NCI-H187 treated with DMSO at 0.1 percent for 48 hours (cell line): ENCODE measurements at regions not wholly inside any gene's neighbourhood (a gene's known extent, or its start where the extent isn't known, plus 50 kb on each side); places are given as distances from the start of the nearest gene placed in this dataset.
"Not testable (repeated sequence)": the region's sequence is repeated elsewhere in the genome, so short reads cannot be mapped to it uniquely, and the experiment has no call there.

Experiments
- DNase-seq: peaks from one replicate; lab custom pipeline; 2025; lab: John Stamatoyannopoulos, UW

GRCh38 chr2:185510060-185510459 is 228.5 kb upstream of the FSIP2 start:
- no peak for DNase-seq

- no peak for DNase-seq
Measured at GRCh38 chr2:185511925-185512324, 226.7 kb upstream of the FSIP2 start.

GRCh38 chr2:185522472-185522871 is 216.1 kb upstream of the FSIP2 start:
- DNase-seq, result no peak

- DNase-seq, result not testable (repeated sequence)
Measured at GRCh38 chr2:185524242-185524641, 214.4 kb upstream of the FSIP2 start.

- no peak for DNase-seq
Measured at GRCh38 chr2:185526161-185526560, 212.4 kb upstream of the FSIP2 start.

- no peak for DNase-seq
Measured at GRCh38 chr2:185531721-185532120, 206.9 kb upstream of the FSIP2 start.

- DNase-seq, result no peak
Measured at GRCh38 chr2:185537689-185538088, 200.9 kb upstream of the FSIP2 start.

GRCh38 chr2:185567196-185567595 is 171.4 kb upstream of the FSIP2 start:
- no peak for DNase-seq

GRCh38 chr2:185567940-185568339 is 170.7 kb upstream of the FSIP2 start:
- no peak for DNase-seq

GRCh38 chr2:185578322-185578721 is 160.3 kb upstream of the FSIP2 start:
- DNase-seq, result no peak

GRCh38 chr2:185583058-185583816 is 155.4 kb upstream of the FSIP2 start:
- no peak for DNase-seq

GRCh38 chr2:185585165-185585564 is 153.4 kb upstream of the FSIP2 start:
- DNase-seq, result not testable (repeated sequence)

GRCh38 chr2:185591276-185591675 is 147.3 kb upstream of the FSIP2 start:
- not testable (repeated sequence) for DNase-seq

- no peak for DNase-seq
Measured at GRCh38 chr2:185607945-185608344, 130.7 kb upstream of the FSIP2 start.

- DNase-seq, result no peak
Measured at GRCh38 chr2:185608799-185609198, 129.8 kb upstream of the FSIP2 start.

- DNase-seq, result no peak
Measured at GRCh38 chr2:185610301-185610700, 128.3 kb upstream of the FSIP2 start.

GRCh38 chr2:185618625-185619024 is 120.0 kb upstream of the FSIP2 start:
- DNase-seq, result no peak

GRCh38 chr2:185625604-185626003 is 113.0 kb upstream of the FSIP2 start:
- no peak for DNase-seq

GRCh38 chr2:185628985-185629384 is 109.6 kb upstream of the FSIP2 start:
- no peak for DNase-seq

GRCh38 chr2:185633621-185634020 is 105.0 kb upstream of the FSIP2 start:
- DNase-seq, result no peak

GRCh38 chr2:185638771-185639170 is 99.8 kb upstream of the FSIP2 start:
- DNase-seq, result no peak

- no peak for DNase-seq
Measured at GRCh38 chr2:185640588-185640987, 98.0 kb upstream of the FSIP2 start.

GRCh38 chr2:185643434-185643833 is 95.2 kb upstream of the FSIP2 start:
- DNase-seq, result no peak

GRCh38 chr2:185644828-185645227 is 93.8 kb upstream of the FSIP2 start:
- no peak for DNase-seq
